ENCODE measurements at regions not wholly inside any gene's neighbourhood (a gene's known extent, or its start where the extent isn't known, plus 50 kb on each side); places are given as distances from the start of the nearest gene placed in this dataset.

- TF ChIP-seq EZH2 (IDR thresholded peaks at IDR 0.05; ENCODE audit: borderline replicate concordance, low read depth, low read length, severe bottlenecking) (no peak), CTCF (IDR thresholded peaks at IDR 0.05; ENCODE audit: borderline replicate concordance, extremely low read depth, low read length, poor library complexity, severe bottlenecking) (no peak)
Measured at GRCh38 chr5:153421676-153422075, 68.8 kb upstream of the GRIA1 start.

Data from DND-41 (cell line).